HCT116 (cell line): ENCODE measurements at regions not wholly inside any gene's neighbourhood (a gene's known extent, or its start where the extent isn't known, plus 50 kb on each side); places are given as distances from the start of the nearest gene placed in this dataset.

Experiments
- ATAC-seq: fragments of 200-7000 bp; cut with Tn5 transposase; 2 replicates; pipeline ENCODE4 v1.9.1; 2020; ENCODE audit warnings: mild to moderate bottlenecking, moderate library complexity
- BruUV-seq: library from RNA; stranded (reverse); fragments of 400-500 nt; replicated peaks from 2 replicates; lab custom pipeline; 2021; lab: Mats Ljungman, UMichigan
- CTCF ChIA-PET: fragments of 300-600 bp; sonication (Branson Sonifier 250); formaldehyde crosslinking; loops from one replicate; lab custom pipeline; 2021; ENCODE audit warnings: antibody characterized with exemption; lab: Charles Lee
- POLR2A ChIA-PET: fragments of 300-600, 350-600 bp; sonication (Branson Sonifier 250); formaldehyde crosslinking; loops from one replicate; lab custom pipeline; 2021; ENCODE audit warnings: antibody characterized with exemption; lab: Charles Lee
- RAD21 ChIA-PET, 2 experiments: fragments of 300-600 bp; sonication (Branson Sonifier 250); formaldehyde crosslinking; loops; one replicate each; lab custom pipeline; 2023; ENCODE audit warnings: low total read pairs in 2 of 2; ENCODE audit not compliant: uncharacterized antibody in 2 of 2, unreplicated experiment in 2 of 2, low non-redundant PET in 1 of 2; lab: Charles Lee
- DNase-seq: peaks from one replicate; pipeline ENCODE4 v3.0.0-alpha.2; 2010; ENCODE audit warnings: low read depth, low spot score
- H2AFZ ChIP-seq: fragments of 200-600 bp; shearing (Covaris generic), sonication (generic); 2 replicates; pipeline ENCODE4 v1.6.1; 2017; ENCODE audit warnings: low read depth, mixed run types, mixed read lengths, antibody characterized with exemption, low read length; ENCODE audit not compliant: poor library complexity, severe bottlenecking
- H3K27ac ChIP-seq: 2 replicates; pipeline ENCODE4 v1.5.1; 2012; ENCODE audit warnings: low read depth, low read length
- H3K27me3 ChIP-seq: fragments of 200-600 bp; sonication (generic); 2 replicates; pipeline ENCODE4 v1.6.1; 2016; ENCODE audit warnings: mixed run types, low read length, mixed read lengths; ENCODE audit not compliant: insufficient read depth
- H3K36me3 ChIP-seq, 2 experiments: fragments of 200-500 bp in 1 of 2; fragments of 200-600 bp in 1 of 2; sonication (Bioruptor generic) in 1 of 2; sonication (generic) in 1 of 2; 2 replicates each; pipeline versions ENCODE4 v1.5.1 to v1.6.1; 2014 to 2016; ENCODE audit warnings: low read length in 2 of 2, inconsistent platforms in 1 of 2, mixed read lengths in 1 of 2, mixed run types in 1 of 2; ENCODE audit not compliant: insufficient read depth in 2 of 2, control insufficient read depth in 1 of 2
- H3K4me1 ChIP-seq, 2 experiments: fragments of 200-600 bp in 1 of 2; sonication (generic) in 1 of 2; 2 replicates each; pipeline versions ENCODE4 v1.5.1 to v1.6.1; 2012 to 2017; ENCODE audit warnings: low read length in 2 of 2, inconsistent platforms in 1 of 2, mild to moderate bottlenecking in 1 of 2, mixed read lengths in 1 of 2, mixed run types in 1 of 2, moderate library complexity in 1 of 2; ENCODE audit not compliant: insufficient read depth in 2 of 2, control insufficient read depth in 1 of 2
- H3K4me2 ChIP-seq: fragments of 200-600 bp; sonication (generic); 2 replicates; pipeline ENCODE4 v1.6.1; 2017; ENCODE audit warnings: mixed run types, low read length, mixed read lengths
- H3K4me3 ChIP-seq, 2 experiments: fragments of 200-600 bp in 1 of 2; sonication (generic) in 1 of 2; replicated peaks in 1 of 2; 2 replicates each; pipeline ENCODE4 v1.5.1; 2011 to 2016; ENCODE audit warnings: low read length in 2 of 2, control low read depth in 1 of 2, low read depth in 1 of 2, mild to moderate bottlenecking in 1 of 2, mixed read lengths in 1 of 2, mixed run types in 1 of 2
- H3K79me2 ChIP-seq: fragments of 200-600 bp; sonication (generic); 2 replicates; pipeline ENCODE4 v1.6.1; 2017; ENCODE audit warnings: mild to moderate bottlenecking, mixed run types, low read length, moderate library complexity, mixed read lengths; ENCODE audit not compliant: insufficient read depth
- H3K9ac ChIP-seq: fragments of 200-600 bp; sonication (generic); 2 replicates; pipeline ENCODE4 v1.6.1; 2016; ENCODE audit warnings: low read length, mixed read lengths
- H3K9me2 ChIP-seq: fragments of 200-600 bp; sonication (generic), shearing (Covaris generic); 2 replicates; pipeline ENCODE4 v1.6.1; 2017; ENCODE audit warnings: mixed run types, mild to moderate bottlenecking, moderate library complexity; ENCODE audit not compliant: insufficient read depth
- H3K9me3 ChIP-seq, 2 experiments: fragments of 200-500 bp in 1 of 2; fragments of 200-600 bp in 1 of 2; sonication (Bioruptor generic) in 1 of 2; sonication (generic) in 1 of 2; 2 replicates each; pipeline ENCODE4 v1.6.1; 2014 to 2017; ENCODE audit warnings: low read length in 2 of 2, mixed read lengths in 2 of 2, inconsistent platforms in 1 of 2, low read depth in 1 of 2, mild to moderate bottlenecking in 1 of 2, mixed run types in 1 of 2, moderate library complexity in 1 of 2; ENCODE audit not compliant: control insufficient read depth in 1 of 2, insufficient read depth in 1 of 2
- H4K20me1 ChIP-seq: fragments of 200-600 bp; sonication (generic), shearing (Covaris generic); 2 replicates; pipeline ENCODE4 v1.6.1; 2017; ENCODE audit warnings: mixed run types, mild to moderate bottlenecking, moderate library complexity; ENCODE audit not compliant: insufficient read depth
- CBX3 ChIP-seq: IDR thresholded peaks from 2 replicates; pipeline ENCODE4 v1.6.1; 2012; ENCODE audit warnings: low read depth
- CEBPB ChIP-seq: IDR thresholded peaks from 2 replicates; pipeline ENCODE4 v1.6.1; 2012; ENCODE audit warnings: low read depth
- EGR1 ChIP-seq: IDR thresholded peaks from 2 replicates; pipeline ENCODE4 v1.6.1; 2012; ENCODE audit warnings: low read depth
- ELF1 ChIP-seq: IDR thresholded peaks from 2 replicates; pipeline ENCODE4 v1.6.1; 2012; ENCODE audit warnings: low read depth, borderline replicate concordance
- EZH2phosphoT487 ChIP-seq: fragments of 200-600 bp; IDR thresholded peaks from 2 replicates; pipeline ENCODE4 v1.6.1; 2018; ENCODE audit warnings: antibody characterized with exemption, borderline replicate concordance
- FOSL1 ChIP-seq: IDR thresholded peaks from 2 replicates; pipeline ENCODE4 v1.6.1; 2012; ENCODE audit warnings: low read depth
- JUND ChIP-seq: IDR thresholded peaks from 2 replicates; pipeline ENCODE4 v1.6.1; 2012
- POLR2AphosphoS5 ChIP-seq: IDR thresholded peaks from 2 replicates; pipeline ENCODE4 v1.6.1; 2011; ENCODE audit warnings: mild to moderate bottlenecking, low read depth, low read length, moderate library complexity
- RAD21 ChIP-seq: IDR thresholded peaks from 2 replicates; pipeline ENCODE4 v1.6.1; 2012; ENCODE audit warnings: low read depth, mild to moderate bottlenecking
- SIN3A ChIP-seq: IDR thresholded peaks from 2 replicates; pipeline ENCODE4 v1.6.1; 2012; ENCODE audit warnings: low read depth
- SP1 ChIP-seq: IDR thresholded peaks from 2 replicates; pipeline ENCODE4 v1.6.1; 2012; ENCODE audit warnings: low read depth
- SRF ChIP-seq: IDR thresholded peaks from 2 replicates; pipeline ENCODE4 v1.6.1; 2012; ENCODE audit warnings: low read depth
- TCF7L2 ChIP-seq: IDR thresholded peaks from 2 replicates; pipeline ENCODE4 v1.7.0; 2011; ENCODE audit warnings: borderline replicate concordance, inconsistent platforms; ENCODE audit not compliant: insufficient read depth, insufficient read length; ENCODE audit errors: extremely low read depth
- ZNF274 ChIP-seq: fragments of 200-500 bp; sonication (Bioruptor generic); IDR thresholded peaks from 2 replicates; pipeline ENCODE4 v1.6.1; 2014; ENCODE audit warnings: mild to moderate bottlenecking, low read depth, low read length, inconsistent platforms
- intact Hi-C: fragments of 100-400 bp; cut with micrococcal nuclease; formaldehyde crosslinking; loops from 2 replicates; pipeline ENCODE4 v1.10.0; 2022
- TF ChIP-seq, protein P1 (sequence below): IDR thresholded peaks from 2 replicates; pipeline ENCODE4 v1.6.1; 2011; ENCODE audit warnings: mild to moderate bottlenecking, low read length, moderate library complexity; ENCODE audit not compliant: insufficient replicate concordance; ENCODE audit errors: extremely low read depth
- TF ChIP-seq, protein P2 (sequence below), 3 experiments: fragments of 200-600 bp in 1 of 3; sonication (generic) in 1 of 3; IDR thresholded peaks in 2 of 3; conservative IDR thresholded peaks in 1 of 3; 2 replicates each; pipeline ENCODE4 v1.5.1; 2012 to 2017; ENCODE audit warnings: low read depth in 2 of 3, low read length in 2 of 3, antibody characterized with exemption in 1 of 3, borderline replicate concordance in 1 of 3, control low read depth in 1 of 3, mild to moderate bottlenecking in 1 of 3, mixed read lengths in 1 of 3, mixed run types in 1 of 3, moderate library complexity in 1 of 3; ENCODE audit not compliant: insufficient read depth in 1 of 3
- TF ChIP-seq, protein P3 (sequence below): IDR thresholded peaks from 2 replicates; pipeline ENCODE4 v1.6.1; 2012
- TF ChIP-seq, protein P4 (sequence below): IDR thresholded peaks from 2 replicates; pipeline ENCODE4 v1.6.1; 2012

DNA sequence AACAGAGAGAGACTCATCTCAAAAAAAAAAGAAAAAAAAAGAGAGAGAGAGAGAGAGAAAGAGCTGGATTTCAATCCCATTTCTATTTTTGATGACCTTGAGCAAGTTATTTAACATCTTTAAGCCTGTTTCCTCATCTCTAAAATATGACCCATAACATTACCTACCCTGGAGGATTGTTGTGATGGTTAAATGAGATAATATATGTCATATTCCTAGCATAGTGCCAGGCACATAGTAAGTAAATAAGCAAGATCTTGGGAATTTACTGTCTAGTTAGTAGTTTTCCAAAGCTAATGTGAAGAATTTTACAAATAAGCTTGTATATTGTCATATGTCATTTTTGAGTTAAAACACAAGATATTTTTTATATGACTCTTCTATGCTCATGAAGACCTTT lies 236.5 kb downstream of the PHLDA1 start:
- intact Hi-C loops, result no loop called here
- no peak overlapping the region for H3K4me2 ChIP-seq
- H3K9me2 ChIP-seq, result no peaks in the 10 kb centered on the region
- ATAC-seq (no peak), DNase-seq (no peak)
- H2AFZ ChIP-seq, result no peak overlapping the region
- H3K9me3 ChIP-seq, result no peaks in the 10 kb centered on the region
- peak overlapping the region; percentile 80; the same call in 1 of the 2 replicates for H3K27ac ChIP-seq
- RAD21 ChIA-PET, result no interaction called here
- no peaks in the 10 kb centered on the region for H4K20me1 ChIP-seq
- no peak overlapping the region for H3K4me3 ChIP-seq
- peaks cover 43 to 68% of the 10 kb centered on the region in 2 experiments for H3K4me1 ChIP-seq
- H3K36me3 ChIP-seq, result no peaks in the 10 kb centered on the region; a peak in 1 of 4 replicates
- POLR2A ChIA-PET, result interaction anchor here (0.8 kb wide), 1 partner anchor 184 kb away, joined by 4 read pairs; no protein-coding TSS in a partner anchor
- no peak for TF ChIP-seq JUND
- TF ChIP-seq, protein P1, sequence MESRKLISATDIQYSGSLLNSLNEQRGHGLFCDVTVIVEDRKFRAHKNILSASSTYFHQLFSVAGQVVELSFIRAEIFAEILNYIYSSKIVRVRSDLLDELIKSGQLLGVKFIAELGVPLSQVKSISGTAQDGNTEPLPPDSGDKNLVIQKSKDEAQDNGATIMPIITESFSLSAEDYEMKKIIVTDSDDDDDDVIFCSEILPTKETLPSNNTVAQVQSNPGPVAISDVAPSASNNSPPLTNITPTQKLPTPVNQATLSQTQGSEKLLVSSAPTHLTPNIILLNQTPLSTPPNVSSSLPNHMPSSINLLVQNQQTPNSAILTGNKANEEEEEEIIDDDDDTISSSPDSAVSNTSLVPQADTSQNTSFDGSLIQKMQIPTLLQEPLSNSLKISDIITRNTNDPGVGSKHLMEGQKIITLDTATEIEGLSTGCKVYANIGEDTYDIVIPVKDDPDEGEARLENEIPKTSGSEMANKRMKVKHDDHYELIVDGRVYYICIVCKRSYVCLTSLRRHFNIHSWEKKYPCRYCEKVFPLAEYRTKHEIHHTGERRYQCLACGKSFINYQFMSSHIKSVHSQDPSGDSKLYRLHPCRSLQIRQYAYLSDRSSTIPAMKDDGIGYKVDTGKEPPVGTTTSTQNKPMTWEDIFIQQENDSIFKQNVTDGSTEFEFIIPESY, result no peak
- no peak for TF ChIP-seq FOSL1
- no peak for TF ChIP-seq TCF7L2
- TF ChIP-seq EZH2phosphoT487, result no peak
- TF ChIP-seq, protein P2, sequence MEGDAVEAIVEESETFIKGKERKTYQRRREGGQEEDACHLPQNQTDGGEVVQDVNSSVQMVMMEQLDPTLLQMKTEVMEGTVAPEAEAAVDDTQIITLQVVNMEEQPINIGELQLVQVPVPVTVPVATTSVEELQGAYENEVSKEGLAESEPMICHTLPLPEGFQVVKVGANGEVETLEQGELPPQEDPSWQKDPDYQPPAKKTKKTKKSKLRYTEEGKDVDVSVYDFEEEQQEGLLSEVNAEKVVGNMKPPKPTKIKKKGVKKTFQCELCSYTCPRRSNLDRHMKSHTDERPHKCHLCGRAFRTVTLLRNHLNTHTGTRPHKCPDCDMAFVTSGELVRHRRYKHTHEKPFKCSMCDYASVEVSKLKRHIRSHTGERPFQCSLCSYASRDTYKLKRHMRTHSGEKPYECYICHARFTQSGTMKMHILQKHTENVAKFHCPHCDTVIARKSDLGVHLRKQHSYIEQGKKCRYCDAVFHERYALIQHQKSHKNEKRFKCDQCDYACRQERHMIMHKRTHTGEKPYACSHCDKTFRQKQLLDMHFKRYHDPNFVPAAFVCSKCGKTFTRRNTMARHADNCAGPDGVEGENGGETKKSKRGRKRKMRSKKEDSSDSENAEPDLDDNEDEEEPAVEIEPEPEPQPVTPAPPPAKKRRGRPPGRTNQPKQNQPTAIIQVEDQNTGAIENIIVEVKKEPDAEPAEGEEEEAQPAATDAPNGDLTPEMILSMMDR (IDR thresholded peaks at IDR 0.05 in 2 of 3, conservative IDR thresholded peaks at IDR 0.05 in 1 of 3; ENCODE audit: borderline replicate concordance in 1 of 3, insufficient read depth in 1 of 3, low read depth in 2 of 3, low read length in 2 of 3), result no peak
- TF ChIP-seq CEBPB, result no peak
- no peak for TF ChIP-seq ZNF274
- TF ChIP-seq RAD21, result no peak
- no peak for TF ChIP-seq SIN3A
- no peak for TF ChIP-seq CBX3
- TF ChIP-seq, protein P3, sequence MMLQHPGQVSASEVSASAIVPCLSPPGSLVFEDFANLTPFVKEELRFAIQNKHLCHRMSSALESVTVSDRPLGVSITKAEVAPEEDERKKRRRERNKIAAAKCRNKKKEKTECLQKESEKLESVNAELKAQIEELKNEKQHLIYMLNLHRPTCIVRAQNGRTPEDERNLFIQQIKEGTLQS, result no peak
- TF ChIP-seq, protein P4, sequence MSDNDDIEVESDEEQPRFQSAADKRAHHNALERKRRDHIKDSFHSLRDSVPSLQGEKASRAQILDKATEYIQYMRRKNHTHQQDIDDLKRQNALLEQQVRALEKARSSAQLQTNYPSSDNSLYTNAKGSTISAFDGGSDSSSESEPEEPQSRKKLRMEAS, result no peak
- TF ChIP-seq ELF1, result no peak
- no peak for TF ChIP-seq SRF
- TF ChIP-seq POLR2AphosphoS5, result no peak
- no peak for TF ChIP-seq SP1
- TF ChIP-seq EGR1, result no peak
- H3K9ac ChIP-seq, result no peak overlapping the region
- no peaks in the 10 kb centered on the region for H3K79me2 ChIP-seq
- H3K27me3 ChIP-seq, result no peaks in the 10 kb centered on the region
- CTCF ChIA-PET, result no interaction called here
- BruUV-seq, result no TSS peak
